Smooth muscle cell (in vitro differentiated cells): ENCODE measurements at regions not wholly inside any gene's neighbourhood (a gene's known extent, or its start where the extent isn't known, plus 50 kb on each side); places are given as distances from the start of the nearest gene placed in this dataset.
"Not testable (repeated sequence)": the region's sequence is repeated elsewhere in the genome, so short reads cannot be mapped to it uniquely, and the experiment has no call there.

Experiments used
- DNase-seq: peaks from one replicate; lab custom pipeline; 2025; ENCODE audit not compliant: unreplicated experiment; lab: John Stamatoyannopoulos, UW
- H2AFZ ChIP-seq: fragments of 200-600 bp; sonication (generic); 2 replicates; pipeline ENCODE4 v1.6.0; 2016; ENCODE audit warnings: antibody characterized with exemption, low read depth, mild to moderate bottlenecking
- H3F3A ChIP-seq: fragments of 200-600 bp; sonication (generic); 2 replicates; pipeline ENCODE4 v1.6.0; 2017; ENCODE audit warnings: antibody characterized with exemption, low read depth
- H3K27ac ChIP-seq: fragments of 200-600 bp; sonication (generic); 2 replicates; pipeline ENCODE4 v1.5.1; 2016; ENCODE audit warnings: low read depth, mild to moderate bottlenecking
- H3K27me3 ChIP-seq: fragments of 200-600 bp; sonication (generic); 2 replicates; pipeline ENCODE4 v1.6.1; 2016; ENCODE audit warnings: low read depth, mild to moderate bottlenecking
- H3K36me3 ChIP-seq: fragments of 200-600 bp; sonication (generic); 2 replicates; pipeline ENCODE4 v1.5.1; 2016; ENCODE audit warnings: low read depth
- H3K4me1 ChIP-seq: fragments of 200-600 bp; sonication (generic); 2 replicates; pipeline ENCODE4 v1.5.1; 2016; ENCODE audit warnings: low read depth
- H3K4me2 ChIP-seq: fragments of 200-600 bp; sonication (generic); 2 replicates; pipeline ENCODE4 v1.6.0; 2016; ENCODE audit warnings: mild to moderate bottlenecking
- H3K4me3 ChIP-seq: fragments of 200-600 bp; sonication (generic); 2 replicates; pipeline ENCODE4 v1.5.1; 2016; ENCODE audit warnings: mild to moderate bottlenecking
- H3K79me2 ChIP-seq: fragments of 200-600 bp; sonication (generic); 2 replicates; pipeline ENCODE4 v1.6.0; 2016; ENCODE audit warnings: low read depth, mild to moderate bottlenecking
- H3K9ac ChIP-seq: fragments of 200-600 bp; sonication (generic); 2 replicates; pipeline ENCODE4 v1.6.0; 2016; ENCODE audit warnings: low read depth
- H3K9me3 ChIP-seq: fragments of 200-600 bp; sonication (generic); replicated peaks from 2 replicates; pipeline ENCODE4 v1.5.1; 2016; ENCODE audit warnings: low read depth
- H4K20me1 ChIP-seq: fragments of 200-600 bp; sonication (generic); 2 replicates; pipeline ENCODE4 v1.6.0; 2016; ENCODE audit warnings: low read depth
- WGBS: methylation state at CpG from one replicate; pipeline ENCODE4 v1.1.7; 2016; ENCODE audit warnings: low lambda C conversion rate; 5-methylcytosine and 5-hydroxymethylcytosine counted together
- TF ChIP-seq, protein P1 (sequence below): fragments of 200-600 bp; sonication (generic); IDR thresholded peaks from 2 replicates; pipeline ENCODE4 v1.5.1; 2017; ENCODE audit warnings: borderline replicate concordance, mild to moderate bottlenecking, antibody characterized with exemption; ENCODE audit not compliant: insufficient read depth, poor library complexity, severe bottlenecking

DNA sequence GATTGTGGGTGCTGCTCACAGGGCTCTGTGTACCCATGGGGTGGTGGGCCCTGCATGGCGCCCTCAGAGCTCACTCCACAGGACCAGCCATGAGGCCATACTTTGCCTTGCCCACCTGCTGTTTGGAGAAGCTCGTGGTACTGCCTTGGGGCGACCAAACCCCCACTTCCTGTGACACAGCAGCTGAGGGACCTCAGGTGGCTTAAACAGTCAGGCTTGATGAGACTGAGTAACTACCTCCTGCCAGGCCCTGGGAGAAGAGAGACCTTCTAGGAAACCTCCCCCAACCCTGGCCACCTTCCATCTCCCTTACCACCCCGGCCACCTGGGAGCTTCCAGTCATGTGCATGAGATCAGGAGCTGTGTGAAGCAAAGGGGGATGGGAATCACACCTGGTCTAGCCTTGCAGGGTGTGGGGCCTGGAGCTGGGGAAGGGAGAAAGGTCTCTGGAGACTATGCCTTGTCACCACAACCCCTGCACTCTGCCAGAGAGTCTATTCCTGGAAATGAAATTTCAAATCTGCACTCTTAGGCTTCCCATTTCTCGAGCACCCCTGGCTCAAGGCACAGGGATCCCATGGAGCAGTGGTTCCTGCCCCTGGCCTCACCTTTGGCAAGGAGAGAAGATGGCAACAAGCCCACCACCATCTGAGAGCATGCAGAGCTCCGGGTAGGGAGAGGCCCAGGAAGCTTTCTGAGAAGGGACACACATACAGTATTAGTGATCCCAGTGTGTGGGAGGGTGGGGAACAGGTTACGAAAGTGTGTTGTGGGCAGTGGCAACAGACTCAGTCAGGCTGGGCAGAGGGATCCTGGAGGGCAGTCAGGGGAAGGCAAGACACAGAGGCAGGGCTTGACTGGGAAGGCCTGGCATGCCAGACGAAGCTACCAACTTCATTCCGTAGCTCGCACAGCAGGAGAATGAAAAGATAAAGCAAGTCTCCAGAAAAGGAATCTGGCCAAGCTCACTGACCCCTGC, 125.0 kb downstream of the URI1 start:
- H3K27ac ChIP-seq, result no peak overlapping the region
- no peaks in the 10 kb centered on the region for H3K36me3 ChIP-seq
- H3K9me3 ChIP-seq, result no peaks in the 10 kb centered on the region
- no peak for DNase-seq
- H3K4me1 ChIP-seq, result peaks cover 21% of the 10 kb centered on the region
- no peaks in the 10 kb centered on the region for H3F3A ChIP-seq
- H3K4me2 ChIP-seq, result no peak overlapping the region
- H2AFZ ChIP-seq, result no peak overlapping the region
- no peaks in the 10 kb centered on the region for H4K20me1 ChIP-seq
- no peak overlapping the region for H3K4me3 ChIP-seq
- no peaks in the 10 kb centered on the region for H3K27me3 ChIP-seq
- TF ChIP-seq, protein P1, sequence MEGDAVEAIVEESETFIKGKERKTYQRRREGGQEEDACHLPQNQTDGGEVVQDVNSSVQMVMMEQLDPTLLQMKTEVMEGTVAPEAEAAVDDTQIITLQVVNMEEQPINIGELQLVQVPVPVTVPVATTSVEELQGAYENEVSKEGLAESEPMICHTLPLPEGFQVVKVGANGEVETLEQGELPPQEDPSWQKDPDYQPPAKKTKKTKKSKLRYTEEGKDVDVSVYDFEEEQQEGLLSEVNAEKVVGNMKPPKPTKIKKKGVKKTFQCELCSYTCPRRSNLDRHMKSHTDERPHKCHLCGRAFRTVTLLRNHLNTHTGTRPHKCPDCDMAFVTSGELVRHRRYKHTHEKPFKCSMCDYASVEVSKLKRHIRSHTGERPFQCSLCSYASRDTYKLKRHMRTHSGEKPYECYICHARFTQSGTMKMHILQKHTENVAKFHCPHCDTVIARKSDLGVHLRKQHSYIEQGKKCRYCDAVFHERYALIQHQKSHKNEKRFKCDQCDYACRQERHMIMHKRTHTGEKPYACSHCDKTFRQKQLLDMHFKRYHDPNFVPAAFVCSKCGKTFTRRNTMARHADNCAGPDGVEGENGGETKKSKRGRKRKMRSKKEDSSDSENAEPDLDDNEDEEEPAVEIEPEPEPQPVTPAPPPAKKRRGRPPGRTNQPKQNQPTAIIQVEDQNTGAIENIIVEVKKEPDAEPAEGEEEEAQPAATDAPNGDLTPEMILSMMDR, result no peak
- no peaks in the 10 kb centered on the region for H3K79me2 ChIP-seq
- H3K9ac ChIP-seq, result no peak overlapping the region
- 88% methylated on average over 10 of the region's 10 CpGs for WGBS

GRCh38 chr19:30067956-30068506, 126.0 kb downstream of the URI1 start:
- not testable (repeated sequence) for H3K9me3 ChIP-seq, H3K36me3 ChIP-seq, H3K4me2 ChIP-seq, H3F3A ChIP-seq, H3K4me3 ChIP-seq, H4K20me1 ChIP-seq, H3K27me3 ChIP-seq, H3K27ac ChIP-seq, H2AFZ ChIP-seq, H3K9ac ChIP-seq, DNase-seq, H3K79me2 ChIP-seq
- WGBS, result 86% methylated on average over 2 of the region's 2 CpGs
- H3K4me1 ChIP-seq, result peaks cover 23% of the 10 kb centered on the region

DNA sequence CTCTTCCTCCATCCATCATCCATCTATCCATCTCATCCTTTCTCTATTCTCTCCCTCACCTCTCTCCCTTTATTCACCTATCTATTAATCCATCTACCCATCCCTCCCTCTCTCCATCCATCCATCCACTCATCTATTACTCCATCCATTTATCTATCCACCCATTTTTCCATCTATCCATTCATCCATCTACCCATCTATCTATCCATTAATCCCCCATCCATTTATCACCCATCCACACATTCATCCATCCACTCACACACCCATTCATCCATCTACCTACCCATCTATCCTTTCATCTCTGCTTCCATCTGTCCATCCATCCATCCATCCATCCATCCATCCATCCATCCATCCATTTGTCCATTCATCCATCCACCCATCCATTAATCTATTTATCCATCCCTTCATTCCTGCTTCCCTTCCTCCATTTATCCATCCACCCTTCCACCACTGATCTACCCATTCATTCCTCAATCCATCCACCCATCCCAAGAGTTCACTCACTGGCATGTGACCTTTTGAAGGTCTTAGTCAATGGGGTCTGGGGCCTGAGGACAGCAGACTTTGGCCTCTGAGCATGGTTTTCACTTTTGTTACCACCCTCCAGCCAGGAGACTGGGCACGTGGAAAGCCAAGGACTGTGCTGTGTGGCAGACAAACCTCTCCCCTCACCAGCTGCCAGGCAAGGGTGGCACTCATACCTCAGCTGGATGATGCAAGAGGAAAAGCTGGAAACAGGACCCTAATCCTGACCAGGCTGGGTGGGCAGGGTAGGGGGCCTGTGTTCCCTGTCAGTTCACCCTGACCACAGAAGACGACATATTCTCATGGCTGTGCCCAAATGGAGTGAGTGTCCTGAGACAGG, 126.7 kb downstream of the URI1 start:
- no peak overlapping the region for H3K4me3 ChIP-seq
- 91% methylated on average over 2 of the region's 2 CpGs for WGBS
- H3K27me3 ChIP-seq, result peaks cover 1% of the 10 kb centered on the region
- no peak for DNase-seq
- H3K9ac ChIP-seq, result no peak overlapping the region
- H3K4me1 ChIP-seq, result peaks cover 23% of the 10 kb centered on the region
- H3K79me2 ChIP-seq, result no peaks in the 10 kb centered on the region
- H4K20me1 ChIP-seq, result no peaks in the 10 kb centered on the region
- H3K9me3 ChIP-seq, result no peaks in the 10 kb centered on the region
- TF ChIP-seq, protein P1, result no peak
- H3K4me2 ChIP-seq, result no peak overlapping the region
- H2AFZ ChIP-seq, result no peak overlapping the region
- no peak overlapping the region for H3K27ac ChIP-seq
- H3F3A ChIP-seq, result no peaks in the 10 kb centered on the region
- H3K36me3 ChIP-seq, result no peaks in the 10 kb centered on the region
